H9 (cell line): ENCODE measurements at regions not wholly inside any gene's neighbourhood (a gene's known extent, or its start where the extent isn't known, plus 50 kb on each side); places are given as distances from the start of the nearest gene placed in this dataset.

Source experiments
- DNase-seq: peaks from one replicate; pipeline ENCODE4 v3.0.0-alpha.2; 2017
- H2AFZ ChIP-seq: one replicate; pipeline ENCODE4 v1.6.1; 2013; ENCODE audit warnings: mild to moderate bottlenecking, low read length, control low read depth, moderate library complexity
- H2AK5ac ChIP-seq: 2 replicates; pipeline ENCODE4 v1.6.1; 2013; ENCODE audit warnings: low read length, control low read depth, mixed read lengths; ENCODE audit not compliant: insufficient read length
- H2BK120ac ChIP-seq: one replicate; pipeline ENCODE4 v1.6.1; 2013; ENCODE audit warnings: low read depth, mild to moderate bottlenecking, low read length, control low read depth, inconsistent platforms; ENCODE audit not compliant: poor library complexity, severe bottlenecking
- H2BK12ac ChIP-seq: 2 replicates; pipeline ENCODE4 v1.6.1; 2013; ENCODE audit warnings: low read length, control low read depth, mixed read lengths, low read depth; ENCODE audit not compliant: insufficient read length
- H2BK15ac ChIP-seq: 2 replicates; pipeline ENCODE4 v1.6.1; 2013; ENCODE audit warnings: low read depth, low read length, control low read depth
- H2BK20ac ChIP-seq: one replicate; pipeline ENCODE4 v1.6.1; 2013; ENCODE audit warnings: low read depth, mild to moderate bottlenecking, low read length, control low read depth, inconsistent platforms; ENCODE audit not compliant: poor library complexity, severe bottlenecking
- H2BK5ac ChIP-seq: 2 replicates; pipeline ENCODE4 v1.6.1; 2013; ENCODE audit warnings: low read length, control low read depth, mixed read lengths; ENCODE audit not compliant: insufficient read length
- H3K14ac ChIP-seq: 2 replicates; pipeline ENCODE4 v1.6.1; 2013; ENCODE audit warnings: low read length, control low read depth; ENCODE audit not compliant: insufficient read depth
- H3K18ac ChIP-seq: 2 replicates; pipeline ENCODE4 v1.6.1; 2013; ENCODE audit warnings: low read depth, mild to moderate bottlenecking, mixed read lengths, low read length, control low read depth; ENCODE audit not compliant: insufficient read length
- H3K23ac ChIP-seq: 2 replicates; pipeline ENCODE4 v1.6.1; 2013; ENCODE audit warnings: low read length, control low read depth, mixed read lengths, low read depth; ENCODE audit not compliant: insufficient read length
- H3K23me2 ChIP-seq: 2 replicates; pipeline ENCODE4 v1.6.1; 2013; ENCODE audit warnings: low read depth, mild to moderate bottlenecking, mixed read lengths, low read length, control low read depth; ENCODE audit not compliant: insufficient read length, poor library complexity, severe bottlenecking
- H3K27ac ChIP-seq: 2 replicates; pipeline ENCODE4 v1.5.1; 2013; ENCODE audit warnings: low read length, control low read depth, mixed read lengths, low read depth; ENCODE audit not compliant: insufficient read length
- H3K27me3 ChIP-seq: 2 replicates; pipeline ENCODE4 v1.6.1; 2013; ENCODE audit warnings: low read length, control low read depth, inconsistent platforms; ENCODE audit not compliant: insufficient read depth
- H3K4ac ChIP-seq: 2 replicates; pipeline ENCODE4 v1.6.1; 2013; ENCODE audit warnings: low read depth, mild to moderate bottlenecking, control low read depth, inconsistent platforms, low read length, moderate library complexity
- H3K4me1 ChIP-seq: 2 replicates; pipeline ENCODE4 v1.6.1; 2013; ENCODE audit warnings: low read length, control low read depth, inconsistent platforms; ENCODE audit not compliant: insufficient read depth
- H3K4me2 ChIP-seq: 2 replicates; pipeline ENCODE4 v1.6.1; 2013; ENCODE audit warnings: low read length, control low read depth, mixed read lengths; ENCODE audit not compliant: insufficient read length, insufficient read depth
- H3K56ac ChIP-seq: 2 replicates; pipeline ENCODE4 v1.6.1; 2013; ENCODE audit warnings: low read depth, mild to moderate bottlenecking, mixed read lengths, low read length, control low read depth; ENCODE audit not compliant: insufficient read length
- H3K79me1 ChIP-seq: 2 replicates; pipeline ENCODE4 v1.6.1; 2013; ENCODE audit warnings: low read depth, mild to moderate bottlenecking, moderate library complexity, low read length, control low read depth, inconsistent platforms; ENCODE audit not compliant: insufficient read depth, poor library complexity, severe bottlenecking
- H3K79me2 ChIP-seq: 2 replicates; pipeline ENCODE4 v1.6.1; 2013; ENCODE audit warnings: low read length, control low read depth, inconsistent platforms; ENCODE audit not compliant: insufficient read depth
- H3K9ac ChIP-seq: 2 replicates; pipeline ENCODE4 v1.6.1; 2013; ENCODE audit warnings: low read length, control low read depth, mixed read lengths; ENCODE audit not compliant: insufficient read length; ENCODE audit errors: extremely low read depth
- H3K9me3 ChIP-seq: one replicate; pipeline ENCODE4 v1.6.1; 2013; ENCODE audit warnings: low read depth, low read length, inconsistent platforms; ENCODE audit not compliant: control insufficient read depth
- H3T11ph ChIP-seq: one replicate; pipeline ENCODE4 v1.6.1; 2013; ENCODE audit warnings: mild to moderate bottlenecking, low read length, control low read depth, inconsistent platforms
- H4K20me1 ChIP-seq: one replicate; pipeline ENCODE4 v1.6.1; 2013; ENCODE audit not compliant: control insufficient read depth, insufficient read length, insufficient read depth
- H4K5ac ChIP-seq: 2 replicates; pipeline ENCODE4 v1.6.1; 2013; ENCODE audit warnings: low read depth, mild to moderate bottlenecking, mixed read lengths, low read length, control low read depth; ENCODE audit not compliant: insufficient read length
- H4K8ac ChIP-seq: replicated peaks from 2 replicates; pipeline ENCODE4 v1.6.1; 2013; ENCODE audit warnings: low read length, control low read depth, mixed read lengths, low read depth; ENCODE audit not compliant: insufficient read length
- H4K91ac ChIP-seq: 2 replicates; pipeline ENCODE4 v1.6.1; 2013; ENCODE audit warnings: low read depth, mild to moderate bottlenecking, moderate library complexity, mixed read lengths, low read length, control low read depth; ENCODE audit not compliant: insufficient read length
- H3K27ac Mint-ChIP-seq, 3 experiments: 2 replicates in 2 of 3; 3 replicates in 1 of 3; pipeline ENCODE4 v1.8.0; 2020 to 2021; ENCODE audit warnings: mixed read lengths in 3 of 3, mild to moderate bottlenecking in 1 of 3, moderate library complexity in 1 of 3
- H3K27me3 Mint-ChIP-seq: 2 replicates; pipeline ENCODE4 v1.8.0; 2021; ENCODE audit warnings: low read depth, mild to moderate bottlenecking, moderate library complexity, mixed read lengths
- H3K36me3 Mint-ChIP-seq, 3 experiments: 2 replicates in 2 of 3; 3 replicates in 1 of 3; pipeline ENCODE4 v1.8.0; 2020 to 2021; ENCODE audit warnings: low read depth in 3 of 3, mixed read lengths in 3 of 3; ENCODE audit not compliant: insufficient read depth in 1 of 3
- H3K4me1 Mint-ChIP-seq, 2 experiments: 2 replicates each; pipeline ENCODE4 v1.8.0; 2020; ENCODE audit warnings: mixed read lengths in 2 of 2
- H3K4me3 Mint-ChIP-seq, 2 experiments: 2 replicates in 1 of 2; 3 replicates in 1 of 2; pipeline ENCODE4 v1.8.0; 2020 to 2021; ENCODE audit warnings: mild to moderate bottlenecking in 2 of 2, mixed read lengths in 2 of 2, moderate library complexity in 1 of 2
- H3K9me3 Mint-ChIP-seq, 2 experiments: 2 replicates in 1 of 2; 3 replicates in 1 of 2; pipeline ENCODE4 v1.8.0; 2020; ENCODE audit warnings: mild to moderate bottlenecking in 2 of 2, mixed read lengths in 2 of 2, moderate library complexity in 1 of 2
- WGBS: extraction: QIAGEN DNeasy Blood & Tissue Kit; methylation state at CpG from one replicate; pipeline ENCODE4 v1.1.7; 2013; ENCODE audit warnings: missing lambda C conversion rate, low lambda C conversion rate, mixed read lengths; ENCODE audit not compliant: insufficient read length; ENCODE audit errors: extremely low coverage; 5-methylcytosine and 5-hydroxymethylcytosine counted together
- TF ChIP-seq, protein P1 (sequence below): fragments of 200-600 bp; sonication (generic); conservative IDR thresholded peaks from 3 replicates; pipeline ENCODE4 v1.8.0; 2021; ENCODE audit warnings: antibody characterized with exemption, mild to moderate bottlenecking

DNA sequence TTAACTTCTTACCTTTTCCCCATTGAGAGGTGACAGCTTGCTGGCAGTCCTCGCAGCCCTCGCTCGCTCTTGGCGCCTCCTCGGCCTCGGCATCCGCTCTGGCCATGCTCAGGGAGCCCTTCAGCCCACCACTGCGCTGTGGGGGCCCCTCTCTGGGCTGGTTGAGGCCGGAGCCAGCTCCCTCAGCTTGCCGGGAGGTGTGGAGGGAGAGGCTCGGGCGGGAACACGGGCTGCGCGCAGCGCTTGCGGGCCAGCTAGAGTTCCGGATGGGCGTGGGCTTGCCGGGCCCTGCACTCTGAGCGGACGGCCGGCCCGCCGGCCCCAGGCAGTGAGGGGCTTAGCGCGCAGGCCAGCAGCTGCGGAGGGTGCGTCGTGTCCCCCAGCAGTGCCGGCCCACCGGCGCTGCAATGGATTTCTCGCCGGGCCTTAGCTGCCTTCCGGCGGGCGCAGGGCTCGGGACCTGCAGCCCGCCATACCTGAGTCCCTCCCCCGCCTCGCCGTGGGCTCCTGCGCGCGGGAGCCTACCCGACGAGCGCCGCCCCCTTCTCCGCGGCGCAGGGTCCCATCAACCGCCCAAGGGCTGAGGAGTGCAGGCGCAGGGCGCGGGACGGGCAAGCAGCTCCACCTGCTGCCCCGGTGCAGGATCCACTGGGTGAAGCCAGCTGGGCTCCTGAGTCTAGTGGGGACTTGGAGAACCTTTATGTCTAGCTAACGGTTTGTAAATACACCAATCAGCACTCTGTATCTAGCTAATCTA lies 335.0 kb downstream of the CBLN2 start:
- H3K9me3 Mint-ChIP-seq, result peaks cover 5 to 6% of the 10 kb centered on the region in 2 experiments; a peak in 4 of 5 replicates

More for the DNA sequence above, 335.0 kb downstream of the CBLN2 start:
- WGBS, result no CpG with 5 or more reads among the region's 60 CpGs
- no peak for DNase-seq
- no peak overlapping the region for H3K14ac ChIP-seq
- H2BK5ac ChIP-seq, result no peak overlapping the region
- no peak overlapping the region for H4K5ac ChIP-seq
- H3K4me1 ChIP-seq, result no peaks in the 10 kb centered on the region
- H3K18ac ChIP-seq, result no peak overlapping the region
- no peak overlapping the region for H2BK20ac ChIP-seq
- H3K4ac ChIP-seq, result no peak overlapping the region
- H3K79me2 ChIP-seq, result no peaks in the 10 kb centered on the region
- Mint-ChIP-seq H3K4me3 (no peak overlapping the region), H3K36me3 (peaks cover 0 to 4% (median 0%) of the 10 kb centered on the region in 3 experiments; a peak in 2 of 7 replicates), H3K27me3 (no peaks in the 10 kb centered on the region; the same call in 1 of the 2 replicates), H3K4me1 (no peaks in the 10 kb centered on the region), H3K27ac (no peak overlapping the region)
- H2BK120ac ChIP-seq, result no peak overlapping the region
- H3K9me3 ChIP-seq, result no peaks in the 10 kb centered on the region
- no peak overlapping the region for H3K4me2 ChIP-seq
- no peaks in the 10 kb centered on the region for H3K79me1 ChIP-seq
- no peak overlapping the region for H2AFZ ChIP-seq
- H3K23ac ChIP-seq, result no peak overlapping the region
- H3K23me2 ChIP-seq, result no peaks in the 10 kb centered on the region
- H2AK5ac ChIP-seq, result no peak overlapping the region
- H4K20me1 ChIP-seq, result no peaks in the 10 kb centered on the region
- H2BK15ac ChIP-seq, result no peak overlapping the region
- TF ChIP-seq, protein P1, sequence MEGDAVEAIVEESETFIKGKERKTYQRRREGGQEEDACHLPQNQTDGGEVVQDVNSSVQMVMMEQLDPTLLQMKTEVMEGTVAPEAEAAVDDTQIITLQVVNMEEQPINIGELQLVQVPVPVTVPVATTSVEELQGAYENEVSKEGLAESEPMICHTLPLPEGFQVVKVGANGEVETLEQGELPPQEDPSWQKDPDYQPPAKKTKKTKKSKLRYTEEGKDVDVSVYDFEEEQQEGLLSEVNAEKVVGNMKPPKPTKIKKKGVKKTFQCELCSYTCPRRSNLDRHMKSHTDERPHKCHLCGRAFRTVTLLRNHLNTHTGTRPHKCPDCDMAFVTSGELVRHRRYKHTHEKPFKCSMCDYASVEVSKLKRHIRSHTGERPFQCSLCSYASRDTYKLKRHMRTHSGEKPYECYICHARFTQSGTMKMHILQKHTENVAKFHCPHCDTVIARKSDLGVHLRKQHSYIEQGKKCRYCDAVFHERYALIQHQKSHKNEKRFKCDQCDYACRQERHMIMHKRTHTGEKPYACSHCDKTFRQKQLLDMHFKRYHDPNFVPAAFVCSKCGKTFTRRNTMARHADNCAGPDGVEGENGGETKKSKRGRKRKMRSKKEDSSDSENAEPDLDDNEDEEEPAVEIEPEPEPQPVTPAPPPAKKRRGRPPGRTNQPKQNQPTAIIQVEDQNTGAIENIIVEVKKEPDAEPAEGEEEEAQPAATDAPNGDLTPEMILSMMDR, result no peak
- no peaks in the 10 kb centered on the region for H3K27me3 ChIP-seq
- no peak overlapping the region for H3K27ac ChIP-seq
- H3T11ph ChIP-seq, result no peak overlapping the region
- H3K9ac ChIP-seq, result no peak overlapping the region
- H3K56ac ChIP-seq, result no peak overlapping the region
- no peak overlapping the region for H4K8ac ChIP-seq
- H4K91ac ChIP-seq, result no peak overlapping the region
- no peak overlapping the region for H2BK12ac ChIP-seq
